Nephron progenitor cell (in vitro differentiated cells): ENCODE measurements at regions not wholly inside any gene's neighbourhood (a gene's known extent, or its start where the extent isn't known, plus 50 kb on each side); places are given as distances from the start of the nearest gene placed in this dataset.

ENCODE experiments used
- DNase-seq: peaks from one replicate; pipeline ENCODE4 v3.0.0; 2021
- H3K27ac Mint-ChIP-seq: 2 replicates; pipeline ENCODE4 v1.8.0; 2021; ENCODE audit warnings: mild to moderate bottlenecking, moderate library complexity, mixed read lengths
- H3K27me3 Mint-ChIP-seq: 2 replicates; pipeline ENCODE4 v1.8.0; 2021; ENCODE audit warnings: mild to moderate bottlenecking, low read depth, mixed read lengths; ENCODE audit not compliant: poor library complexity
- H3K36me3 Mint-ChIP-seq: 2 replicates; pipeline ENCODE4 v1.8.0; 2021; ENCODE audit warnings: low read depth, mixed read lengths
- H3K4me1 Mint-ChIP-seq: 2 replicates; pipeline ENCODE4 v1.8.0; 2021; ENCODE audit warnings: mixed read lengths
- H3K4me3 Mint-ChIP-seq: 2 replicates; pipeline ENCODE4 v1.8.0; 2021; ENCODE audit warnings: mild to moderate bottlenecking, moderate library complexity, mixed read lengths
- H3K9me3 Mint-ChIP-seq: 2 replicates; pipeline ENCODE4 v1.8.0; 2021; ENCODE audit warnings: mild to moderate bottlenecking, moderate library complexity, mixed read lengths
- CTCF ChIP-seq: fragments of 200-600 bp; sonication (generic); IDR thresholded peaks from 2 replicates; pipeline ENCODE4 v1.5.0; 2021; ENCODE audit warnings: antibody characterized with exemption

GRCh38 chr2:75340560-75340959, 141.2 kb upstream of the TACR1 start:
- no peak overlapping the region for H3K4me3 Mint-ChIP-seq
- no peaks in the 10 kb centered on the region for H3K9me3 Mint-ChIP-seq
- TF ChIP-seq CTCF, result no peak
- no peak overlapping the region for H3K27ac Mint-ChIP-seq
- H3K27me3 Mint-ChIP-seq, result no peaks in the 10 kb centered on the region
- H3K4me1 Mint-ChIP-seq, result peaks cover 21% of the 10 kb centered on the region
- DNase-seq, result no peak
- no peaks in the 10 kb centered on the region for H3K36me3 Mint-ChIP-seq

- Mint-ChIP-seq H3K4me3 (no peak overlapping the region), H3K9me3 (no peaks in the 10 kb centered on the region), H3K27me3 (peaks cover 3% of the 10 kb centered on the region), H3K4me1 (peaks cover 21% of the 10 kb centered on the region), H3K27ac (no peak overlapping the region), H3K36me3 (no peaks in the 10 kb centered on the region)
- no peak for TF ChIP-seq CTCF
- no peak for DNase-seq
Observed at GRCh38 chr2:75338461-75338860, 139.1 kb upstream of the TACR1 start.

DNA sequence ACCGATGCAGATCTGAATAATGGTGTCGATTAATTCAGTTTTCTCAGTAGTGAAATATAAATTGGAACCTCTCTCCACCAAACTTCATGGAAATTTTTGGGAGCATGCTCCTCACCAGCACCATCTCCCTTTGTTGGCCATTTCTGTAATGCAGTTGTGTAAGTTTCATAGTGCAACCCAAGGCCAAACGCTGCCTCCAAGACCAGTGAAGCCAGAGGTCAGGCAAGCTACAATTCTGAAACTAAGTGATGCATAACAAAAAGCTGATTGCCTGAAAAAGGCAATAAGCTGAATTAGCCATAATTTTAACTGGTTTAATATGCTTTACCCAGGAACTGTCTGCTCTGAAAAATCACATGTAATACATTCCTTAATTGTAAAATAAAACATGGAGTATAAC, 138.3 kb upstream of the TACR1 start:
- H3K4me1 Mint-ChIP-seq, result peaks cover 21% of the 10 kb centered on the region
- TF ChIP-seq CTCF, result no peak
- no peaks in the 10 kb centered on the region for H3K9me3 Mint-ChIP-seq
- no peak overlapping the region for H3K4me3 Mint-ChIP-seq
- H3K36me3 Mint-ChIP-seq, result no peaks in the 10 kb centered on the region
- DNase-seq, result no peak
- no peak overlapping the region for H3K27ac Mint-ChIP-seq
- H3K27me3 Mint-ChIP-seq, result peaks cover 3% of the 10 kb centered on the region

- H3K4me3 Mint-ChIP-seq, result no peak overlapping the region
- no peak for TF ChIP-seq CTCF
- peaks cover 4% of the 10 kb centered on the region for H3K9me3 Mint-ChIP-seq
- DNase-seq, result no peak
- H3K4me1 Mint-ChIP-seq, result peaks cover 21% of the 10 kb centered on the region
- H3K36me3 Mint-ChIP-seq, result no peaks in the 10 kb centered on the region
- peaks cover 3% of the 10 kb centered on the region for H3K27me3 Mint-ChIP-seq
- no peak overlapping the region for H3K27ac Mint-ChIP-seq
Observed at GRCh38 chr2:75337016-75337415, 137.7 kb upstream of the TACR1 start.

GRCh38 chr2:75336451-75336850, 137.1 kb upstream of the TACR1 start:
- H3K27me3 Mint-ChIP-seq, result peaks cover 3% of the 10 kb centered on the region
- no peak for TF ChIP-seq CTCF
- no peak overlapping the region for H3K4me3 Mint-ChIP-seq
- no peak overlapping the region for H3K27ac Mint-ChIP-seq
- H3K4me1 Mint-ChIP-seq, result peaks cover 21% of the 10 kb centered on the region
- DNase-seq, result no peak
- H3K36me3 Mint-ChIP-seq, result no peaks in the 10 kb centered on the region
- peaks cover 4% of the 10 kb centered on the region for H3K9me3 Mint-ChIP-seq

DNA sequence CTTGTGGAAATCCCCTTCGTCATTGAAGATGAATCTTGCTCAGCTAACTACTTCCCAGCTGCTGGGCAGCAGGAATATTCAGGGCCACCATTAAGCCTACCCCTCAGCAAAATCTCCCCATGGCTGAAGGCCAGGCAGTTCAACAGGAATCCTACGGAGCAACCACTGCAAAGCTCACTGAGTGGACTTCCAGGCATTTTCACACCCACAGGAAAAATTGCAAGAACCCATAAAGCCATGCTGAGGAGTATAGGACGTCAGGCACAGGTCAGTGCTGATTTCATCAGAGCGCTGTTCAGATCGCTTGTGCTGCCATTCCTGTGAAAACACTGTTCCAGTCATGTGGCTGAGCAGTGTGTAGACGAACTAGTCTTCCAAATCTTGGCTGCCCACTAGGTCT, 134.8 kb upstream of the TACR1 start:
- DNase-seq, result no peak
- no peak overlapping the region for H3K27ac Mint-ChIP-seq
- H3K27me3 Mint-ChIP-seq, result peaks cover 3% of the 10 kb centered on the region
- peaks cover 18% of the 10 kb centered on the region for H3K9me3 Mint-ChIP-seq
- H3K36me3 Mint-ChIP-seq, result no peaks in the 10 kb centered on the region
- no peak overlapping the region for H3K4me3 Mint-ChIP-seq
- H3K4me1 Mint-ChIP-seq, result peaks cover 21% of the 10 kb centered on the region
- no peak for TF ChIP-seq CTCF
